K562 (cell line): ENCODE measurements at regions not wholly inside any gene's neighbourhood (a gene's known extent, or its start where the extent isn't known, plus 50 kb on each side); places are given as distances from the start of the nearest gene placed in this dataset.

Experiments used
- BCL6 ChIP-seq: fragments of 250-450 bp; sonication (Bioruptor Pico); IDR thresholded peaks from 2 replicates; pipeline ENCODE4 v1.4.0; 2020
- EGR1 ChIP-seq: fragments of 450-650 bp; conservative IDR thresholded peaks from 2 replicates; pipeline ENCODE4 v1.6.1; 2017; ENCODE audit warnings: mild to moderate bottlenecking
- NR2C2 ChIP-seq, 2 experiments: fragments of 200-800 bp in 1 of 2; sonication (Bioruptor generic) in 1 of 2; sonication (generic) in 1 of 2; formaldehyde crosslinking in 1 of 2; IDR thresholded peaks; 2 replicates each; pipeline versions ENCODE4 v1.6.1 to v1.8.0; 2016 to 2022; ENCODE audit warnings: mild to moderate bottlenecking in 1 of 2, missing compliant biosample characterization in 1 of 2, missing genetic modification characterization in 1 of 2, missing genetic modification reagents in 1 of 2
- PHB ChIP-seq: fragments of 250-450 bp; sonication (Bioruptor Pico); IDR thresholded peaks from 2 replicates; pipeline ENCODE4 v1.5.0; 2021
- PTRF ChIP-seq: fragments of 450-650 bp; IDR thresholded peaks from 2 replicates; pipeline ENCODE4 v1.6.1; 2016; ENCODE audit warnings: mild to moderate bottlenecking, missing genetic modification characterization, missing compliant biosample characterization
- ZFP36 ChIP-seq: fragments of 150-350 bp; IDR thresholded peaks from 2 replicates; pipeline ENCODE4 v1.6.1; 2018; ENCODE audit warnings: low read length, low read depth; ENCODE audit not compliant: partially characterized antibody
- ZKSCAN8 ChIP-seq: fragments of 200-800 bp; sonication (Bioruptor generic); IDR thresholded peaks from 2 replicates; pipeline ENCODE4 v1.6.1; 2016; ENCODE audit warnings: missing genetic modification characterization, missing compliant biosample characterization
- ZNF780A ChIP-seq: fragments of 250-450 bp; sonication (Bioruptor Pico); IDR thresholded peaks from 2 replicates; pipeline ENCODE4 v1.5.0; 2021; ENCODE audit warnings: mild to moderate bottlenecking
- TF ChIP-seq, protein P1 (sequence below): sonication (generic); formaldehyde crosslinking; IDR thresholded peaks from 2 replicates; pipeline ENCODE4 v1.8.0; 2023; ENCODE audit warnings: missing genetic modification reagents, mild to moderate bottlenecking, borderline replicate concordance
- TF ChIP-seq, protein P2 (sequence below): sonication (generic); formaldehyde crosslinking; IDR thresholded peaks from 2 replicates; pipeline ENCODE4 v1.8.1; 2023; ENCODE audit warnings: missing genetic modification reagents, mild to moderate bottlenecking, borderline replicate concordance

DNA sequence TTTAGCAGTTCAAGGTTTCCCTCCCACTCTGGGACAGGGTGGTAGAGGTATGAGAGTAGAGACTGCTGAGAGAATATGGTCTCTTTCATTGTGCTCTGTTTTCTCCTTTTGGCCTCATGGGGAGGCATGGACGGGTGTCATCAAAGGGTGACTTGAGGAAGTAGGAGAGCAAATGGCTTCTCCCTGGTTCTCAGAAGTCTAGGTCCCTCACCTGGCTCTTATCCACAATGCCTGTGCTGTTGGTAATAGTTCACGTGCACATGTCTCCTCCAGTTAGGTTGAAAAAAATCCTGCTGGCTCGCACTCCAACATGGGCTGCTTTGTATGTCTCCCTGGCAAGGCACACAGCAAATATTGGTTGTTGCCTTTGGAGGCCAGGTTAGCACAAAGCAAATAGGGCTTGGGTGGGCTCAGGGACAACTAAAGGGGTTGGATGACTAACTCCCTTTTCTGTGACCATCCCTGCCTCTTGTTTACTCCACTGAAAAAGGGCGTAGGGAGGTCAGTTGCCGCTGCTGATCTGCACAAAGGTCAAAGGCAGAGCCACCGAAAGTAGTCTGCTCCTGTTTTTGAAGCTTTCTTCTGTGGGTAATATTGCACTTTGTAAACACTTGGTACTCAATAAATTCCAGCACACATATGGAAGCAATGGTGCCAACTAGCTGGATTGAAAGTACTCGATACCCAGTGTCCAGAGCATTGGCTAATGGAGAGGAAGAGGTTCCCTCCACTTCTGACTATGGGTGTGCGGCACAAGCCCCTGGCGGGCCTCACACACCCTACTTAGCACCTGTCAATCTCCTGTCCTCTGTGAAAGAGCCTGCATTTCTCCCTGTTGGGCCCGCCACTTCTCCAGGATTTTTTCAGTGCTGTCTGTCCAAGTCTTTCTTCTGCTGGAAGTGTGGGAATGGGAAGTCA is 121.8 kb downstream of the SLC38A6 start (continued):
- TF ChIP-seq, protein P1, sequence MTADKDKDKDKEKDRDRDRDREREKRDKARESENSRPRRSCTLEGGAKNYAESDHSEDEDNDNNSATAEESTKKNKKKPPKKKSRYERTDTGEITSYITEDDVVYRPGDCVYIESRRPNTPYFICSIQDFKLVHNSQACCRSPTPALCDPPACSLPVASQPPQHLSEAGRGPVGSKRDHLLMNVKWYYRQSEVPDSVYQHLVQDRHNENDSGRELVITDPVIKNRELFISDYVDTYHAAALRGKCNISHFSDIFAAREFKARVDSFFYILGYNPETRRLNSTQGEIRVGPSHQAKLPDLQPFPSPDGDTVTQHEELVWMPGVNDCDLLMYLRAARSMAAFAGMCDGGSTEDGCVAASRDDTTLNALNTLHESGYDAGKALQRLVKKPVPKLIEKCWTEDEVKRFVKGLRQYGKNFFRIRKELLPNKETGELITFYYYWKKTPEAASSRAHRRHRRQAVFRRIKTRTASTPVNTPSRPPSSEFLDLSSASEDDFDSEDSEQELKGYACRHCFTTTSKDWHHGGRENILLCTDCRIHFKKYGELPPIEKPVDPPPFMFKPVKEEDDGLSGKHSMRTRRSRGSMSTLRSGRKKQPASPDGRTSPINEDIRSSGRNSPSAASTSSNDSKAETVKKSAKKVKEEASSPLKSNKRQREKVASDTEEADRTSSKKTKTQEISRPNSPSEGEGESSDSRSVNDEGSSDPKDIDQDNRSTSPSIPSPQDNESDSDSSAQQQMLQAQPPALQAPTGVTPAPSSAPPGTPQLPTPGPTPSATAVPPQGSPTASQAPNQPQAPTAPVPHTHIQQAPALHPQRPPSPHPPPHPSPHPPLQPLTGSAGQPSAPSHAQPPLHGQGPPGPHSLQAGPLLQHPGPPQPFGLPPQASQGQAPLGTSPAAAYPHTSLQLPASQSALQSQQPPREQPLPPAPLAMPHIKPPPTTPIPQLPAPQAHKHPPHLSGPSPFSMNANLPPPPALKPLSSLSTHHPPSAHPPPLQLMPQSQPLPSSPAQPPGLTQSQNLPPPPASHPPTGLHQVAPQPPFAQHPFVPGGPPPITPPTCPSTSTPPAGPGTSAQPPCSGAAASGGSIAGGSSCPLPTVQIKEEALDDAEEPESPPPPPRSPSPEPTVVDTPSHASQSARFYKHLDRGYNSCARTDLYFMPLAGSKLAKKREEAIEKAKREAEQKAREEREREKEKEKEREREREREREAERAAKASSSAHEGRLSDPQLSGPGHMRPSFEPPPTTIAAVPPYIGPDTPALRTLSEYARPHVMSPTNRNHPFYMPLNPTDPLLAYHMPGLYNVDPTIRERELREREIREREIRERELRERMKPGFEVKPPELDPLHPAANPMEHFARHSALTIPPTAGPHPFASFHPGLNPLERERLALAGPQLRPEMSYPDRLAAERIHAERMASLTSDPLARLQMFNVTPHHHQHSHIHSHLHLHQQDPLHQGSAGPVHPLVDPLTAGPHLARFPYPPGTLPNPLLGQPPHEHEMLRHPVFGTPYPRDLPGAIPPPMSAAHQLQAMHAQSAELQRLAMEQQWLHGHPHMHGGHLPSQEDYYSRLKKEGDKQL, result no peak
- TF ChIP-seq BCL6 (CRISPR knock-in tag) (no peak), EGR1 (no peak), ZFP36 (no peak), NR2C2 (CRISPR knock-in tag; IDR thresholded peaks at IDR 0.05) (no peak), NR2C2 (tag; IDR thresholded peaks at IDR 0.05) (peak; percentile 55), PTRF (no peak), PHB (CRISPR knock-in tag) (no peak), ZKSCAN8 (CRISPR knock-in tag) (peak; percentile 81), ZNF780A (CRISPR knock-in tag) (no peak)
- TF ChIP-seq, protein P2, sequence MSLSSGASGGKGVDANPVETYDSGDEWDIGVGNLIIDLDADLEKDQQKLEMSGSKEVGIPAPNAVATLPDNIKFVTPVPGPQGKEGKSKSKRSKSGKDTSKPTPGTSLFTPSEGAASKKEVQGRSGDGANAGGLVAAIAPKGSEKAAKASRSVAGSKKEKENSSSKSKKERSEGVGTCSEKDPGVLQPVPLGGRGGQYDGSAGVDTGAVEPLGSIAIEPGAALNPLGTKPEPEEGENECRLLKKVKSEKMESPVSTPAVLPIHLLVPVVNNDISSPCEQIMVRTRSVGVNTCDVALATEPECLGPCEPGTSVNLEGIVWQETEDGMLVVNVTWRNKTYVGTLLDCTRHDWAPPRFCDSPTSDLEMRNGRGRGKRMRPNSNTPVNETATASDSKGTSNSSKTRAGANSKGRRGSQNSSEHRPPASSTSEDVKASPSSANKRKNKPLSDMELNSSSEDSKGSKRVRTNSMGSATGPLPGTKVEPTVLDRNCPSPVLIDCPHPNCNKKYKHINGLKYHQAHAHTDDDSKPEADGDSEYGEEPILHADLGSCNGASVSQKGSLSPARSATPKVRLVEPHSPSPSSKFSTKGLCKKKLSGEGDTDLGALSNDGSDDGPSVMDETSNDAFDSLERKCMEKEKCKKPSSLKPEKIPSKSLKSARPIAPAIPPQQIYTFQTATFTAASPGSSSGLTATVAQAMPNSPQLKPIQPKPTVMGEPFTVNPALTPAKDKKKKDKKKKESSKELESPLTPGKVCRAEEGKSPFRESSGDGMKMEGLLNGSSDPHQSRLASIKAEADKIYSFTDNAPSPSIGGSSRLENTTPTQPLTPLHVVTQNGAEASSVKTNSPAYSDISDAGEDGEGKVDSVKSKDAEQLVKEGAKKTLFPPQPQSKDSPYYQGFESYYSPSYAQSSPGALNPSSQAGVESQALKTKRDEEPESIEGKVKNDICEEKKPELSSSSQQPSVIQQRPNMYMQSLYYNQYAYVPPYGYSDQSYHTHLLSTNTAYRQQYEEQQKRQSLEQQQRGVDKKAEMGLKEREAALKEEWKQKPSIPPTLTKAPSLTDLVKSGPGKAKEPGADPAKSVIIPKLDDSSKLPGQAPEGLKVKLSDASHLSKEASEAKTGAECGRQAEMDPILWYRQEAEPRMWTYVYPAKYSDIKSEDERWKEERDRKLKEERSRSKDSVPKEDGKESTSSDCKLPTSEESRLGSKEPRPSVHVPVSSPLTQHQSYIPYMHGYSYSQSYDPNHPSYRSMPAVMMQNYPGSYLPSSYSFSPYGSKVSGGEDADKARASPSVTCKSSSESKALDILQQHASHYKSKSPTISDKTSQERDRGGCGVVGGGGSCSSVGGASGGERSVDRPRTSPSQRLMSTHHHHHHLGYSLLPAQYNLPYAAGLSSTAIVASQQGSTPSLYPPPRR, result no peak
